Ishikawa (cell line): ENCODE measurements at regions not wholly inside any gene's neighbourhood (a gene's known extent, or its start where the extent isn't known, plus 50 kb on each side); places are given as distances from the start of the nearest gene placed in this dataset.

ENCODE experiments used
- CEBPB ChIP-seq: IDR thresholded peaks from 2 replicates; pipeline ENCODE4 v1.6.1; 2012
- CREB1 ChIP-seq: IDR thresholded peaks from 2 replicates; pipeline ENCODE4 v1.6.1; 2012; ENCODE audit warnings: low read depth
- EGR1 ChIP-seq: IDR thresholded peaks from 2 replicates; pipeline ENCODE4 v1.6.1; 2012
- EP300 ChIP-seq: IDR thresholded peaks from 2 replicates; pipeline ENCODE4 v1.6.1; 2012; ENCODE audit warnings: borderline replicate concordance
- FOXM1 ChIP-seq: IDR thresholded peaks from 2 replicates; pipeline ENCODE4 v1.6.1; 2012; ENCODE audit warnings: low read depth, borderline replicate concordance
- MAX ChIP-seq: IDR thresholded peaks from 2 replicates; pipeline ENCODE4 v1.6.1; 2012
- NFIC ChIP-seq: IDR thresholded peaks from 2 replicates; pipeline ENCODE4 v1.6.1; 2012
- RAD21 ChIP-seq: IDR thresholded peaks from 2 replicates; pipeline ENCODE4 v1.6.1; 2012; ENCODE audit warnings: low read depth
- REST ChIP-seq: IDR thresholded peaks from 2 replicates; pipeline ENCODE4 v1.6.1; 2012; ENCODE audit warnings: low read depth, mild to moderate bottlenecking
- TAF1 ChIP-seq: IDR thresholded peaks from 2 replicates; pipeline ENCODE4 v1.6.1; 2012; ENCODE audit warnings: low read depth, mild to moderate bottlenecking
- TCF12 ChIP-seq: IDR thresholded peaks from 2 replicates; pipeline ENCODE4 v1.6.1; 2012; ENCODE audit warnings: low read depth
- TEAD4 ChIP-seq: IDR thresholded peaks from 2 replicates; pipeline ENCODE4 v1.6.1; 2012
- USF1 ChIP-seq: IDR thresholded peaks from 2 replicates; pipeline ENCODE4 v1.6.1; 2012
- YY1 ChIP-seq: IDR thresholded peaks from 2 replicates; pipeline ENCODE4 v1.6.1; 2012; ENCODE audit warnings: low read depth
- ZBTB7A ChIP-seq: IDR thresholded peaks from 2 replicates; pipeline ENCODE4 v1.6.1; 2012; ENCODE audit warnings: low read depth

- TF ChIP-seq TEAD4, result no peak
- no peak for TF ChIP-seq USF1
- TF ChIP-seq RAD21, result no peak
- no peak for TF ChIP-seq MAX
- no peak for TF ChIP-seq TAF1
- no peak for TF ChIP-seq NFIC
- TF ChIP-seq FOXM1, result no peak
- no peak for TF ChIP-seq EGR1
- TF ChIP-seq TCF12, result no peak
Measured at GRCh38 chr10:43839973-43840372, 191.3 kb upstream of the ZNF32 start.

- TF ChIP-seq USF1, result no peak
- TF ChIP-seq REST, result no peak
- TF ChIP-seq YY1, result no peak
- TF ChIP-seq ZBTB7A, result no peak
- TF ChIP-seq TEAD4, result no peak
- TF ChIP-seq CREB1, result no peak
- no peak for TF ChIP-seq MAX
- TF ChIP-seq EP300, result no peak
- TF ChIP-seq EGR1, result no peak
- no peak for TF ChIP-seq TCF12
- TF ChIP-seq NFIC, result no peak
- no peak for TF ChIP-seq RAD21
- TF ChIP-seq CEBPB, result no peak
- TF ChIP-seq FOXM1, result no peak
- TF ChIP-seq TAF1, result no peak
Measured at GRCh38 chr10:43827853-43828252, 179.2 kb upstream of the ZNF32 start.

- no peak for TF ChIP-seq YY1
- no peak for TF ChIP-seq CREB1
- no peak for TF ChIP-seq RAD21
- TF ChIP-seq TAF1, result no peak
- no peak for TF ChIP-seq TEAD4
- no peak for TF ChIP-seq USF1
- TF ChIP-seq EP300, result no peak
- no peak for TF ChIP-seq NFIC
- TF ChIP-seq CEBPB, result no peak
- no peak for TF ChIP-seq MAX
- TF ChIP-seq ZBTB7A, result no peak
- TF ChIP-seq REST, result no peak
- no peak for TF ChIP-seq EGR1
- TF ChIP-seq TCF12, result no peak
Measured at GRCh38 chr10:43825984-43826383, 177.3 kb upstream of the ZNF32 start.

- TF ChIP-seq NFIC (no peak), FOXM1 (no peak), RAD21 (no peak), REST (no peak), CREB1 (no peak), USF1 (no peak), EGR1 (no peak), ZBTB7A (no peak)
Measured at GRCh38 chr10:43825421-43825820, 176.7 kb upstream of the ZNF32 start.
